HEK293T (cell line): ENCODE measurements at regions not wholly inside any gene's neighbourhood (a gene's known extent, or its start where the extent isn't known, plus 50 kb on each side); places are given as distances from the start of the nearest gene placed in this dataset.

Source experiments
- BHLHE40 ChIP-seq: fragments of 450-650 bp; IDR thresholded peaks from 2 replicates; pipeline ENCODE4 v1.6.1; 2016; ENCODE audit warnings: mild to moderate bottlenecking, moderate library complexity, borderline replicate concordance
- FOXA1 ChIP-seq: fragments of 450-650 bp; IDR thresholded peaks from 2 replicates; pipeline ENCODE4 v1.6.1; 2016; ENCODE audit warnings: mild to moderate bottlenecking
- FOXK2 ChIP-seq: fragments of 450-650 bp; IDR thresholded peaks from 2 replicates; pipeline ENCODE4 v1.6.1; 2016; ENCODE audit warnings: mild to moderate bottlenecking
- FOXM1 ChIP-seq: fragments of 450-650 bp; IDR thresholded peaks from 2 replicates; pipeline ENCODE4 v1.6.1; 2017; ENCODE audit warnings: mild to moderate bottlenecking, borderline replicate concordance
- NFRKB ChIP-seq: fragments of 450-650 bp; IDR thresholded peaks from 2 replicates; pipeline ENCODE4 v1.6.1; 2016; ENCODE audit warnings: mild to moderate bottlenecking, moderate library complexity
- PKNOX1 ChIP-seq: fragments of 450-650 bp; IDR thresholded peaks from 2 replicates; pipeline ENCODE4 v1.6.1; 2016
- SP1 ChIP-seq: fragments of 450-650 bp; IDR thresholded peaks from 2 replicates; pipeline ENCODE4 v1.6.1; 2017
- SUZ12 ChIP-seq: fragments of 450-650 bp; IDR thresholded peaks from 2 replicates; pipeline ENCODE4 v1.6.1; 2016; ENCODE audit warnings: mild to moderate bottlenecking
- ZNF384 ChIP-seq: fragments of 450-650 bp; IDR thresholded peaks from 2 replicates; pipeline ENCODE4 v1.6.1; 2016

GRCh38 chr20:54407459-54407858 is 67.9 kb upstream of the DOK5 start:
- TF ChIP-seq FOXK2 = no peak
- no peak for TF ChIP-seq SUZ12
- TF ChIP-seq PKNOX1 = no peak
- TF ChIP-seq SP1 = no peak
- no peak for TF ChIP-seq FOXM1
- TF ChIP-seq NFRKB = no peak
- TF ChIP-seq FOXA1 = no peak
- no peak for TF ChIP-seq ZNF384
- no peak for TF ChIP-seq BHLHE40
